ENCODE measurements at regions not wholly inside any gene's neighbourhood (a gene's known extent, or its start where the extent isn't known, plus 50 kb on each side); places are given as distances from the start of the nearest gene placed in this dataset.

DNA sequence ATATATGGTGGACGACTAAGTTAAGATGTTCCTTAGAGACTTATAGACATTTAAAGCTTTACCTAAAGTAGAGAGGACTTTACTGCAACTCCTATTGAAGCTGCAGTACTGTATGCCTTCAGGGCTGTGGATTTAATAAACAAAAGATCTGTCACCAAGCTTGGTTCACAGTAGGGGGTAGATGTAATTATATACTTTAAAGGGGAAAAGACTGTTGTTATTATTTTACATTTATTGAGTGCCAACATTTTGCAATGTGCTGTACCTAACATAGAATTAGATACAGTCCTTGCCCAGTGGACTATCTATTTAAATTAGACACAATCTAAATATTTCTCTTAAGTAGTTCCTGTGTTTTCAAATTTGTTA is 67.2 kb downstream of the SLIT2 start:
- TF ChIP-seq YY1 (IDR thresholded peaks at IDR 0.05; ENCODE audit: insufficient read depth, insufficient read length) (no peak), SUZ12 (IDR thresholded peaks at IDR 0.05; ENCODE audit: extremely low read depth, insufficient read depth, insufficient read length) (no peak), ZNF274 (IDR thresholded peaks at IDR 0.05; ENCODE audit: low read depth, low read length) (no peak)
